HCT116 (cell line): ENCODE measurements at regions not wholly inside any gene's neighbourhood (a gene's known extent, or its start where the extent isn't known, plus 50 kb on each side); places are given as distances from the start of the nearest gene placed in this dataset.

ENCODE experiments used
- ATAC-seq: fragments of 200-7000 bp; cut with Tn5 transposase; 2 replicates; pipeline ENCODE4 v1.9.1; 2020; ENCODE audit warnings: mild to moderate bottlenecking, moderate library complexity
- BruUV-seq: library from RNA; stranded (reverse); fragments of 400-500 nt; replicated peaks from 2 replicates; lab custom pipeline; 2021; lab: Mats Ljungman, UMichigan
- CTCF ChIA-PET: fragments of 300-600 bp; sonication (Branson Sonifier 250); formaldehyde crosslinking; loops from one replicate; lab custom pipeline; 2021; ENCODE audit warnings: antibody characterized with exemption; lab: Charles Lee
- POLR2A ChIA-PET: fragments of 300-600, 350-600 bp; sonication (Branson Sonifier 250); formaldehyde crosslinking; loops from one replicate; lab custom pipeline; 2021; ENCODE audit warnings: antibody characterized with exemption; lab: Charles Lee
- RAD21 ChIA-PET, 2 experiments: fragments of 300-600 bp; sonication (Branson Sonifier 250); formaldehyde crosslinking; loops; one replicate each; lab custom pipeline; 2023; ENCODE audit warnings: low total read pairs in 2 of 2; ENCODE audit not compliant: uncharacterized antibody in 2 of 2, unreplicated experiment in 2 of 2, low non-redundant PET in 1 of 2; lab: Charles Lee
- DNase-seq: peaks from one replicate; pipeline ENCODE4 v3.0.0-alpha.2; 2010; ENCODE audit warnings: low read depth, low spot score
- H2AFZ ChIP-seq: fragments of 200-600 bp; shearing (Covaris generic), sonication (generic); 2 replicates; pipeline ENCODE4 v1.6.1; 2017; ENCODE audit warnings: low read depth, mixed run types, mixed read lengths, antibody characterized with exemption, low read length; ENCODE audit not compliant: poor library complexity, severe bottlenecking
- H3K27ac ChIP-seq: 2 replicates; pipeline ENCODE4 v1.5.1; 2012; ENCODE audit warnings: low read depth, low read length
- H3K27me3 ChIP-seq: fragments of 200-600 bp; sonication (generic); 2 replicates; pipeline ENCODE4 v1.6.1; 2016; ENCODE audit warnings: mixed run types, low read length, mixed read lengths; ENCODE audit not compliant: insufficient read depth
- H3K36me3 ChIP-seq, 2 experiments: fragments of 200-500 bp in 1 of 2; fragments of 200-600 bp in 1 of 2; sonication (Bioruptor generic) in 1 of 2; sonication (generic) in 1 of 2; 2 replicates each; pipeline versions ENCODE4 v1.5.1 to v1.6.1; 2014 to 2016; ENCODE audit warnings: low read length in 2 of 2, inconsistent platforms in 1 of 2, mixed read lengths in 1 of 2, mixed run types in 1 of 2; ENCODE audit not compliant: insufficient read depth in 2 of 2, control insufficient read depth in 1 of 2
- H3K4me1 ChIP-seq, 2 experiments: fragments of 200-600 bp in 1 of 2; sonication (generic) in 1 of 2; 2 replicates each; pipeline versions ENCODE4 v1.5.1 to v1.6.1; 2012 to 2017; ENCODE audit warnings: low read length in 2 of 2, inconsistent platforms in 1 of 2, mild to moderate bottlenecking in 1 of 2, mixed read lengths in 1 of 2, mixed run types in 1 of 2, moderate library complexity in 1 of 2; ENCODE audit not compliant: insufficient read depth in 2 of 2, control insufficient read depth in 1 of 2
- H3K4me2 ChIP-seq: fragments of 200-600 bp; sonication (generic); 2 replicates; pipeline ENCODE4 v1.6.1; 2017; ENCODE audit warnings: mixed run types, low read length, mixed read lengths
- H3K4me3 ChIP-seq, 2 experiments: fragments of 200-600 bp in 1 of 2; sonication (generic) in 1 of 2; replicated peaks in 1 of 2; 2 replicates each; pipeline ENCODE4 v1.5.1; 2011 to 2016; ENCODE audit warnings: low read length in 2 of 2, control low read depth in 1 of 2, low read depth in 1 of 2, mild to moderate bottlenecking in 1 of 2, mixed read lengths in 1 of 2, mixed run types in 1 of 2
- H3K79me2 ChIP-seq: fragments of 200-600 bp; sonication (generic); 2 replicates; pipeline ENCODE4 v1.6.1; 2017; ENCODE audit warnings: mild to moderate bottlenecking, mixed run types, low read length, moderate library complexity, mixed read lengths; ENCODE audit not compliant: insufficient read depth
- H3K9ac ChIP-seq: fragments of 200-600 bp; sonication (generic); 2 replicates; pipeline ENCODE4 v1.6.1; 2016; ENCODE audit warnings: low read length, mixed read lengths
- H3K9me2 ChIP-seq: fragments of 200-600 bp; sonication (generic), shearing (Covaris generic); 2 replicates; pipeline ENCODE4 v1.6.1; 2017; ENCODE audit warnings: mixed run types, mild to moderate bottlenecking, moderate library complexity; ENCODE audit not compliant: insufficient read depth
- H3K9me3 ChIP-seq, 2 experiments: fragments of 200-500 bp in 1 of 2; fragments of 200-600 bp in 1 of 2; sonication (Bioruptor generic) in 1 of 2; sonication (generic) in 1 of 2; 2 replicates each; pipeline ENCODE4 v1.6.1; 2014 to 2017; ENCODE audit warnings: low read length in 2 of 2, mixed read lengths in 2 of 2, inconsistent platforms in 1 of 2, low read depth in 1 of 2, mild to moderate bottlenecking in 1 of 2, mixed run types in 1 of 2, moderate library complexity in 1 of 2; ENCODE audit not compliant: control insufficient read depth in 1 of 2, insufficient read depth in 1 of 2
- H4K20me1 ChIP-seq: fragments of 200-600 bp; sonication (generic), shearing (Covaris generic); 2 replicates; pipeline ENCODE4 v1.6.1; 2017; ENCODE audit warnings: mixed run types, mild to moderate bottlenecking, moderate library complexity; ENCODE audit not compliant: insufficient read depth
- POLR2A ChIP-seq: IDR thresholded peaks from 2 replicates; pipeline ENCODE4 v1.7.0; 2011; ENCODE audit warnings: borderline replicate concordance; ENCODE audit not compliant: insufficient read depth, insufficient read length; ENCODE audit errors: extremely low read depth
- intact Hi-C: fragments of 100-400 bp; cut with micrococcal nuclease; formaldehyde crosslinking; loops from 2 replicates; pipeline ENCODE4 v1.10.0; 2022
- TF ChIP-seq, protein P1 (sequence below): IDR thresholded peaks from 2 replicates; pipeline ENCODE4 v1.6.1; 2012; ENCODE audit warnings: low read depth

DNA sequence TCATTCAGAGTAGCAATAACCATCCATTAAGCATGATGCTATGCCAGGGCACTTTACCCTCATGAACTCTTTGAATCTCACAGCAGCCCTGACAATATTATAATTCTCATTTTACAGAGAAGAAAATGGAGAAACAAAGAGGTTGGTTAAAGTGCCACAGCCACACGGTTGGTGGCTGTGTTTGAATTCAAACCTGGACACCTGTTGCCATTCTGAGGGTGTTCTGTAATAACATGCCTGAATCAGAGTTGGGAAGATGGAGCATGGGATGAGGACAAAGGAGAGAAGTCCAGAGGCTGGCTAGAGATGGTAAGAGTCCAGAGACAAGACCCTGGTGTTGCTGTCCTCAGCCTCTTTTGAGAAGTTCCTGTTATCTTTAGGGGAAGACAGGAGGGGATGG lies 127.7 kb downstream of the DHX35 start:
- TF ChIP-seq POLR2A, result no peak
- TF ChIP-seq, protein P1, sequence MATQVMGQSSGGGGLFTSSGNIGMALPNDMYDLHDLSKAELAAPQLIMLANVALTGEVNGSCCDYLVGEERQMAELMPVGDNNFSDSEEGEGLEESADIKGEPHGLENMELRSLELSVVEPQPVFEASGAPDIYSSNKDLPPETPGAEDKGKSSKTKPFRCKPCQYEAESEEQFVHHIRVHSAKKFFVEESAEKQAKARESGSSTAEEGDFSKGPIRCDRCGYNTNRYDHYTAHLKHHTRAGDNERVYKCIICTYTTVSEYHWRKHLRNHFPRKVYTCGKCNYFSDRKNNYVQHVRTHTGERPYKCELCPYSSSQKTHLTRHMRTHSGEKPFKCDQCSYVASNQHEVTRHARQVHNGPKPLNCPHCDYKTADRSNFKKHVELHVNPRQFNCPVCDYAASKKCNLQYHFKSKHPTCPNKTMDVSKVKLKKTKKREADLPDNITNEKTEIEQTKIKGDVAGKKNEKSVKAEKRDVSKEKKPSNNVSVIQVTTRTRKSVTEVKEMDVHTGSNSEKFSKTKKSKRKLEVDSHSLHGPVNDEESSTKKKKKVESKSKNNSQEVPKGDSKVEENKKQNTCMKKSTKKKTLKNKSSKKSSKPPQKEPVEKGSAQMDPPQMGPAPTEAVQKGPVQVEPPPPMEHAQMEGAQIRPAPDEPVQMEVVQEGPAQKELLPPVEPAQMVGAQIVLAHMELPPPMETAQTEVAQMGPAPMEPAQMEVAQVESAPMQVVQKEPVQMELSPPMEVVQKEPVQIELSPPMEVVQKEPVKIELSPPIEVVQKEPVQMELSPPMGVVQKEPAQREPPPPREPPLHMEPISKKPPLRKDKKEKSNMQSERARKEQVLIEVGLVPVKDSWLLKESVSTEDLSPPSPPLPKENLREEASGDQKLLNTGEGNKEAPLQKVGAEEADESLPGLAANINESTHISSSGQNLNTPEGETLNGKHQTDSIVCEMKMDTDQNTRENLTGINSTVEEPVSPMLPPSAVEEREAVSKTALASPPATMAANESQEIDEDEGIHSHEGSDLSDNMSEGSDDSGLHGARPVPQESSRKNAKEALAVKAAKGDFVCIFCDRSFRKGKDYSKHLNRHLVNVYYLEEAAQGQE, result no peak
- CTCF ChIA-PET, result no interaction called here
- POLR2A ChIA-PET, result no interaction called here
- Histone ChIP-seq H3K4me1 (no peaks in the 10 kb centered on the region), H3K36me3 (no peaks in the 10 kb centered on the region), H3K4me3 (no peak overlapping the region), H4K20me1 (no peaks in the 10 kb centered on the region), H3K27ac (no peak overlapping the region), H3K9me3 (no peaks in the 10 kb centered on the region), H3K4me2 (no peak overlapping the region), H3K27me3 (no peaks in the 10 kb centered on the region), H2AFZ (no peak overlapping the region), H3K9ac (no peak overlapping the region), H3K79me2 (no peaks in the 10 kb centered on the region), H3K9me2 (no peaks in the 10 kb centered on the region)
- RAD21 ChIA-PET, result no interaction called here
- intact Hi-C loops, result loop anchor here (10.0 kb wide), 1 partner anchor 55 kb away; no protein-coding TSS in a partner anchor
- ATAC-seq (no peak), DNase-seq (no peak)
- BruUV-seq, result no TSS peak
